Calu3 (cell line): ENCODE measurements at regions not wholly inside any gene's neighbourhood (a gene's known extent, or its start where the extent isn't known, plus 50 kb on each side); places are given as distances from the start of the nearest gene placed in this dataset.

Source experiments
- BruUV-seq: library from RNA; stranded (reverse); fragments of 400-500 nt; replicated peaks from 2 replicates; lab custom pipeline; 2021; lab: Mats Ljungman, UMichigan
- CTCF ChIA-PET: fragments of 300-600 bp; sonication (Branson Sonifier 250); formaldehyde crosslinking; loops from one replicate; lab custom pipeline; 2022; ENCODE audit warnings: antibody characterized with exemption; lab: Charles Lee
- DNase-seq: peaks from one replicate; pipeline ENCODE4 v3.0.0; 2022
- H3K27ac Mint-ChIP-seq: one replicate; pipeline ENCODE4 v1.8.0; 2022; ENCODE audit warnings: mixed read lengths; ENCODE audit not compliant: unreplicated experiment
- H3K27me3 Mint-ChIP-seq: one replicate; pipeline ENCODE4 v1.8.0; 2022; ENCODE audit warnings: mixed read lengths; ENCODE audit not compliant: unreplicated experiment
- H3K36me3 Mint-ChIP-seq: one replicate; pipeline ENCODE4 v1.8.0; 2022; ENCODE audit warnings: mild to moderate bottlenecking, moderate library complexity, mixed read lengths; ENCODE audit not compliant: insufficient read depth, unreplicated experiment
- H3K4me1 Mint-ChIP-seq: one replicate; pipeline ENCODE4 v1.8.0; 2022; ENCODE audit warnings: mild to moderate bottlenecking, low read depth, mixed read lengths; ENCODE audit not compliant: unreplicated experiment
- H3K4me3 Mint-ChIP-seq: one replicate; pipeline ENCODE4 v1.8.0; 2022; ENCODE audit warnings: mild to moderate bottlenecking, low read depth, moderate library complexity, mixed read lengths; ENCODE audit not compliant: unreplicated experiment
- H3K9me3 Mint-ChIP-seq: one replicate; pipeline ENCODE4 v1.8.0; 2022; ENCODE audit warnings: low read depth, mixed read lengths; ENCODE audit not compliant: unreplicated experiment
- CTCF ChIP-seq: fragments of 200-600 bp; IDR thresholded peaks from one replicate; pipeline ENCODE4 v1.8.0; 2022; ENCODE audit warnings: antibody characterized with exemption; ENCODE audit not compliant: unreplicated experiment
- intact Hi-C: fragments of 100-400 bp; cut with micrococcal nuclease; formaldehyde crosslinking; loops from one replicate; pipeline ENCODE4 v1.10.0; 2022; ENCODE audit not compliant: unreplicated experiment

GRCh38 chr18:1261054-1261453, 356.4 kb downstream of the ADCYAP1 start:
- H3K4me1 Mint-ChIP-seq, result no peaks in the 10 kb centered on the region
- intact Hi-C loops, result no loop called here
- no peak for TF ChIP-seq CTCF
- BruUV-seq, result no TSS peak
- CTCF ChIA-PET, result interaction anchor here (0.5 kb wide), 1 partner anchor 429 kb away, joined by 3 read pairs; no protein-coding TSS in a partner anchor
- H3K9me3 Mint-ChIP-seq, result peaks cover 13% of the 10 kb centered on the region
- no peak overlapping the region for H3K4me3 Mint-ChIP-seq
- no peaks in the 10 kb centered on the region for H3K36me3 Mint-ChIP-seq
- no peak for DNase-seq
- no peak overlapping the region for H3K27ac Mint-ChIP-seq
- no peaks in the 10 kb centered on the region for H3K27me3 Mint-ChIP-seq

GRCh38 chr18:1267021-1267420, 362.4 kb downstream of the ADCYAP1 start:
- Mint-ChIP-seq H3K36me3 (no peaks in the 10 kb centered on the region), H3K9me3 (peaks cover 2% of the 10 kb centered on the region), H3K4me3 (no peak overlapping the region), H3K27me3 (no peaks in the 10 kb centered on the region), H3K4me1 (no peaks in the 10 kb centered on the region), H3K27ac (no peak overlapping the region)
- CTCF ChIA-PET, result interaction anchor here (0.8 kb wide), 1 partner anchor 252 kb away, joined by 3 read pairs; no protein-coding TSS in a partner anchor
- BruUV-seq, result no TSS peak
- DNase-seq, result no peak
- intact Hi-C loops, result no loop called here
- no peak for TF ChIP-seq CTCF

GRCh38 chr18:1270081-1270480, 365.4 kb downstream of the ADCYAP1 start:
- CTCF ChIA-PET, result no interaction called here
- Mint-ChIP-seq H3K4me1 (no peaks in the 10 kb centered on the region), H3K27me3 (no peaks in the 10 kb centered on the region), H3K4me3 (no peak overlapping the region), H3K9me3 (peaks cover 2% of the 10 kb centered on the region), H3K36me3 (no peaks in the 10 kb centered on the region), H3K27ac (no peak overlapping the region)
- no peak for DNase-seq
- intact Hi-C loops, result no loop called here
- no TSS peak for BruUV-seq
- TF ChIP-seq CTCF, result no peak

GRCh38 chr18:1273469-1273868, 368.8 kb downstream of the ADCYAP1 start:
- Mint-ChIP-seq H3K4me1 (no peaks in the 10 kb centered on the region), H3K27me3 (no peaks in the 10 kb centered on the region), H3K9me3 (peaks cover 2% of the 10 kb centered on the region), H3K27ac (no peak overlapping the region), H3K36me3 (no peaks in the 10 kb centered on the region), H3K4me3 (no peak overlapping the region)
- no peak for TF ChIP-seq CTCF
- DNase-seq, result no peak
- BruUV-seq, result no TSS peak
- intact Hi-C loops, result no loop called here
- CTCF ChIA-PET, result no interaction called here
